Endothelial cell of umbilical vein (primary cell): ENCODE measurements at regions not wholly inside any gene's neighbourhood (a gene's known extent, or its start where the extent isn't known, plus 50 kb on each side); places are given as distances from the start of the nearest gene placed in this dataset.

Experiments
- BruUV-seq: library from RNA; stranded (reverse); fragments of 400-500 nt; replicated peaks from 2 replicates; lab custom pipeline; 2021; lab: Mats Ljungman, UMichigan
- CTCF ChIA-PET: fragments of 300-600, 350-600 bp; sonication (Branson Sonifier 250); formaldehyde crosslinking; loops from one replicate; lab custom pipeline; 2021; ENCODE audit warnings: antibody characterized with exemption, inconsistent platforms; lab: Charles Lee
- POLR2A ChIA-PET: fragments of 300-600, 350-600 bp; sonication (Branson Sonifier 250); formaldehyde crosslinking; loops from one replicate; lab custom pipeline; 2021; ENCODE audit warnings: antibody characterized with exemption, inconsistent platforms; lab: Charles Lee
- DNase-seq: peaks from one replicate; pipeline ENCODE4 v3.0.0-alpha.2; 2011; ENCODE audit warnings: low read depth, low spot score
- FAIRE-seq: peaks from 2 replicates; lab custom pipeline; 2011; peaks lifted over from hg19 to GRCh38; lab: Jason Lieb, UNC
- H2AFZ ChIP-seq: 2 replicates; pipeline ENCODE4 v1.6.0; 2012; ENCODE audit warnings: low read depth, low read length, control low read depth, inconsistent platforms
- H3K27ac ChIP-seq: 2 replicates; pipeline ENCODE4 v1.5.1; 2011; ENCODE audit warnings: low read depth, mild to moderate bottlenecking, control low read depth, low read length, moderate library complexity; ENCODE audit not compliant: insufficient read depth
- H3K27me3 ChIP-seq, 2 experiments: 2 replicates each; pipeline versions ENCODE4 v1.6.0 to v1.6.1; 2011; ENCODE audit warnings: low read length in 2 of 2, mixed read lengths in 1 of 2; ENCODE audit not compliant: control insufficient read depth in 2 of 2, insufficient read depth in 2 of 2
- H3K36me3 ChIP-seq, 2 experiments: 2 replicates in 1 of 2; 3 replicates in 1 of 2; pipeline ENCODE4 v1.5.1; 2011; ENCODE audit warnings: low read length in 2 of 2, mild to moderate bottlenecking in 1 of 2, moderate library complexity in 1 of 2; ENCODE audit not compliant: control insufficient read depth in 2 of 2, insufficient read depth in 2 of 2; ENCODE audit errors: extremely low read depth in 1 of 2
- H3K4me1 ChIP-seq: 3 replicates; pipeline ENCODE4 v1.5.1; 2011; ENCODE audit warnings: mild to moderate bottlenecking, low read length; ENCODE audit not compliant: control insufficient read depth, insufficient read depth; ENCODE audit errors: extremely low read depth
- H3K4me2 ChIP-seq: 2 replicates; pipeline ENCODE4 v1.6.1; 2011; ENCODE audit warnings: low read length, control low read depth, mixed read lengths; ENCODE audit not compliant: insufficient read depth
- H3K4me3 ChIP-seq, 3 experiments: fragments of 200-600 bp in 1 of 3; sonication (generic), shearing (Covaris generic) in 1 of 3; replicated peaks in 1 of 3; 2 replicates each; pipeline ENCODE4 v1.5.1; 2011 to 2016; ENCODE audit warnings: control low read depth in 3 of 3, low read length in 3 of 3, mild to moderate bottlenecking in 2 of 3, inconsistent platforms in 1 of 3, low read depth in 1 of 3, moderate library complexity in 1 of 3; ENCODE audit not compliant: insufficient read depth in 1 of 3
- H3K79me2 ChIP-seq: 2 replicates; pipeline ENCODE4 v1.6.0; 2012; ENCODE audit warnings: low read length, inconsistent platforms; ENCODE audit not compliant: control insufficient read depth, insufficient read depth
- H3K9ac ChIP-seq: replicated peaks from 2 replicates; pipeline ENCODE3; 2011; ENCODE audit warnings: low read length, control low read depth; ENCODE audit not compliant: insufficient read depth; ENCODE audit errors: extremely low read depth
- H3K9me1 ChIP-seq: replicated peaks from 3 replicates; pipeline ENCODE4 v1.6.0; 2011; ENCODE audit warnings: mild to moderate bottlenecking, low read length; ENCODE audit not compliant: control insufficient read depth, insufficient read depth; ENCODE audit errors: extremely low read depth
- H3K9me3 ChIP-seq: replicated peaks from 2 replicates; pipeline ENCODE4 v1.5.1; 2012; ENCODE audit warnings: low read length, inconsistent platforms; ENCODE audit not compliant: control insufficient read depth, insufficient read depth
- H4K20me1 ChIP-seq: replicated peaks from 2 replicates; pipeline ENCODE3; 2011; ENCODE audit warnings: mild to moderate bottlenecking, low read length; ENCODE audit not compliant: control insufficient read depth, insufficient read depth; ENCODE audit errors: extremely low read depth
- EZH2 ChIP-seq: IDR thresholded peaks from 2 replicates; pipeline ENCODE4 v1.6.1; 2012; ENCODE audit warnings: borderline replicate concordance, low read depth, mild to moderate bottlenecking, moderate library complexity, low read length, inconsistent platforms; ENCODE audit not compliant: severe bottlenecking
- FOS ChIP-seq: IDR thresholded peaks from 2 replicates; pipeline ENCODE4 v1.6.1; 2011; ENCODE audit warnings: mild to moderate bottlenecking, low read length, moderate library complexity, borderline replicate concordance; ENCODE audit not compliant: insufficient read depth
- GATA2 ChIP-seq: IDR thresholded peaks from 2 replicates; pipeline ENCODE4 v1.7.0; 2011; ENCODE audit warnings: low read depth, mild to moderate bottlenecking, moderate library complexity, mixed read lengths, low read length; ENCODE audit not compliant: insufficient read length, insufficient read depth
- JUN ChIP-seq: IDR thresholded peaks from 2 replicates; pipeline ENCODE4 v1.6.1; 2011; ENCODE audit warnings: borderline replicate concordance, low read depth; ENCODE audit not compliant: insufficient read length, insufficient read depth
- MYC ChIP-seq: IDR thresholded peaks from one replicate; pipeline ENCODE4 v1.6.1; 2011; ENCODE audit warnings: mild to moderate bottlenecking, low read depth, low read length
- POLR2A ChIP-seq: IDR thresholded peaks from 2 replicates; pipeline ENCODE4 v1.6.1; 2012; ENCODE audit warnings: low read depth, mild to moderate bottlenecking, control low read depth, low read length
- POLR2AphosphoS5 ChIP-seq: IDR thresholded peaks from 2 replicates; pipeline ENCODE4 v1.6.1; 2012; ENCODE audit warnings: low read depth, mild to moderate bottlenecking, control low read depth, low read length, moderate library complexity; ENCODE audit not compliant: insufficient read depth
- dilution Hi-C: fragments of 300-500 bp; cut with MboI; formaldehyde crosslinking; loops from one replicate; pipeline ENCODE4 v1.15.0; 2019; ENCODE audit warnings: low sequenced_read_pairs; ENCODE audit not compliant: extremely low pct_ligation_motif_present
- intact Hi-C: fragments of 100-400 bp; cut with micrococcal nuclease; formaldehyde crosslinking; loops from one replicate; pipeline ENCODE4 v1.10.0; 2022
- TF ChIP-seq, protein P1 (sequence below), 2 donors: IDR thresholded peaks; 1 replicate in 1 of 2; 2 replicates in 1 of 2; pipeline ENCODE4 v1.5.1; 2011; ENCODE audit warnings: low read length in 2 of 2, mild to moderate bottlenecking in 2 of 2, moderate library complexity in 2 of 2, control low read depth in 1 of 2, inconsistent platforms in 1 of 2, low read depth in 1 of 2; ENCODE audit not compliant: insufficient read depth in 1 of 2; ENCODE audit errors: extremely low read depth in 1 of 2
- TF ChIP-seq, protein P2 (sequence below): IDR thresholded peaks from 2 replicates; pipeline ENCODE4 v1.6.1; 2011; ENCODE audit not compliant: insufficient read depth, insufficient read length

DNA sequence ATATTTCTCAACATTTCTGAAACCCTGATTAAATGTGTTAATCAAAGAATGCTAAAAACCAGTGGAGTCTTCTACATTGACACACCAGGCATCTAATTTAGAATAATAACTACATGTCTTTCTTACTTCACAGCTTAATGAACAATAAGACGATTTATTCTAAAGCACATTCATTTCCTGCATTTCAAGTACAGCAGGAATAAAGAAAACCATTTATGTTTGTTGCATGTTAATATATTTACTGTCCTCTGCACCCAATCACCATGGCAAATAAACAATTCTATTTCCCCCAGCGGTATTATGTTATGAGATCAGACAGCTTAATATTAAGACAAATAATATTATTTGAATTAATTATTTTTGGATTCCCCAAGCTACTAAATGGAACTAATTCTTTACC, 1336.3 kb upstream of the CADM2 start:
- Histone ChIP-seq H3K36me3 (no peaks in the 10 kb centered on the region), H3K4me2 (no peak overlapping the region), H2AFZ (no peak overlapping the region), H3K9ac (no peak overlapping the region), H3K4me3 (no peak overlapping the region), H3K27ac (no peak overlapping the region), H3K9me1 (no peaks in the 10 kb centered on the region), H3K9me3 (peaks cover 3% of the 10 kb centered on the region), H4K20me1 (no peaks in the 10 kb centered on the region), H3K27me3 (no peaks in the 10 kb centered on the region), H3K4me1 (no peaks in the 10 kb centered on the region), H3K79me2 (no peaks in the 10 kb centered on the region)
- ChIA-PET POLR2A (no interaction called here), CTCF (no interaction called here)
- intact Hi-C loops (no loop called here), dilution Hi-C loops (no loop called here)
- FAIRE-seq = no peak
- no peak for TF ChIP-seq EZH2
- TF ChIP-seq POLR2A = no peak
- TF ChIP-seq MYC = no peak
- TF ChIP-seq POLR2AphosphoS5 = no peak
- TF ChIP-seq, protein P1, sequence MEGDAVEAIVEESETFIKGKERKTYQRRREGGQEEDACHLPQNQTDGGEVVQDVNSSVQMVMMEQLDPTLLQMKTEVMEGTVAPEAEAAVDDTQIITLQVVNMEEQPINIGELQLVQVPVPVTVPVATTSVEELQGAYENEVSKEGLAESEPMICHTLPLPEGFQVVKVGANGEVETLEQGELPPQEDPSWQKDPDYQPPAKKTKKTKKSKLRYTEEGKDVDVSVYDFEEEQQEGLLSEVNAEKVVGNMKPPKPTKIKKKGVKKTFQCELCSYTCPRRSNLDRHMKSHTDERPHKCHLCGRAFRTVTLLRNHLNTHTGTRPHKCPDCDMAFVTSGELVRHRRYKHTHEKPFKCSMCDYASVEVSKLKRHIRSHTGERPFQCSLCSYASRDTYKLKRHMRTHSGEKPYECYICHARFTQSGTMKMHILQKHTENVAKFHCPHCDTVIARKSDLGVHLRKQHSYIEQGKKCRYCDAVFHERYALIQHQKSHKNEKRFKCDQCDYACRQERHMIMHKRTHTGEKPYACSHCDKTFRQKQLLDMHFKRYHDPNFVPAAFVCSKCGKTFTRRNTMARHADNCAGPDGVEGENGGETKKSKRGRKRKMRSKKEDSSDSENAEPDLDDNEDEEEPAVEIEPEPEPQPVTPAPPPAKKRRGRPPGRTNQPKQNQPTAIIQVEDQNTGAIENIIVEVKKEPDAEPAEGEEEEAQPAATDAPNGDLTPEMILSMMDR (IDR thresholded peaks at IDR 0.05; ENCODE audit: extremely low read depth in 1 of 2, insufficient read depth in 1 of 2, low read depth in 1 of 2, low read length in 2 of 2) = no peak
- no peak for TF ChIP-seq JUN
- TF ChIP-seq FOS = no peak
- no peak for DNase-seq
- BruUV-seq = no TSS peak

DNA sequence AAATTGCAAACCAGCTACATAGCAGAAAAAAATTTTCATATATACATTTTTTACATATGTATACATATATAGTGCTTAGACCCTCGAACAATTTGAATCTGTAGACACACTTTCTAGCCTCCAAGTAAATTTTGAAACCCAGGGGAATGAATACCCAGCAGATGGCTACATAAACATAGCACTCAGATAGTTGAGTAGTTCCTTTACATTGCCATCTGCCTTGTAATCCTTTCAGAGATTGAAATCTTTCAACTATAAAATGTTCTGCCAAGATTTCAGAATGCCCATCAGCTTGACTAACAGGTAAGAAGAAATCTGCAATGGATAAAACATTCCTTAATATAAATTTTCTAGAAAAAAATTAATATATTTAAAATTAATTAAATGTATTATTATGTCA, 1333.5 kb upstream of the CADM2 start:
- Histone ChIP-seq H3K9me3 (no peaks in the 10 kb centered on the region), H3K27ac (no peak overlapping the region), H3K4me3 (no peak overlapping the region), H2AFZ (no peak overlapping the region), H3K4me1 (no peaks in the 10 kb centered on the region), H3K9ac (no peak overlapping the region), H3K4me2 (no peak overlapping the region), H3K27me3 (no peaks in the 10 kb centered on the region), H4K20me1 (no peaks in the 10 kb centered on the region), H3K79me2 (no peaks in the 10 kb centered on the region), H3K9me1 (no peaks in the 10 kb centered on the region), H3K36me3 (no peaks in the 10 kb centered on the region)
- dilution Hi-C loops = no loop called here
- POLR2A ChIA-PET = no interaction called here
- DNase-seq = no peak
- FAIRE-seq = no peak
- CTCF ChIA-PET = no interaction called here
- TF ChIP-seq FOS (no peak), POLR2A (no peak), JUN (no peak), MYC (no peak), GATA2 (no peak), EZH2 (no peak), POLR2AphosphoS5 (no peak)
- TF ChIP-seq, protein P1 (IDR thresholded peaks at IDR 0.05; ENCODE audit: extremely low read depth in 1 of 2, insufficient read depth in 1 of 2, low read depth in 1 of 2, low read length in 2 of 2) = no peak
- TF ChIP-seq, protein P2, sequence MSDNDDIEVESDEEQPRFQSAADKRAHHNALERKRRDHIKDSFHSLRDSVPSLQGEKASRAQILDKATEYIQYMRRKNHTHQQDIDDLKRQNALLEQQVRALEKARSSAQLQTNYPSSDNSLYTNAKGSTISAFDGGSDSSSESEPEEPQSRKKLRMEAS = no peak
- no TSS peak for BruUV-seq
- intact Hi-C loops = no loop called here
